Suprapubic skin (tissue), 3 donors: ENCODE measurements at regions not wholly inside any gene's neighbourhood (a gene's known extent, or its start where the extent isn't known, plus 50 kb on each side); places are given as distances from the start of the nearest gene placed in this dataset.

Experiments
- EP300 ChIP-seq: sonication (generic); formaldehyde crosslinking; IDR thresholded peaks from one replicate; pipeline ENCODE4 v1.6.1; 2017; ENCODE audit warnings: antibody characterized with exemption
- TF ChIP-seq, protein P1 (sequence below), 2 donors: fragments of 200-600 bp in 1 of 2; fragments of 450-650 bp in 1 of 2; sonication (generic) in 1 of 2; IDR thresholded peaks; one replicate each; pipeline ENCODE4 v1.5.1; 2016 to 2019; ENCODE audit warnings: antibody characterized with exemption in 2 of 2, mild to moderate bottlenecking in 1 of 2, moderate library complexity in 1 of 2

DNA sequence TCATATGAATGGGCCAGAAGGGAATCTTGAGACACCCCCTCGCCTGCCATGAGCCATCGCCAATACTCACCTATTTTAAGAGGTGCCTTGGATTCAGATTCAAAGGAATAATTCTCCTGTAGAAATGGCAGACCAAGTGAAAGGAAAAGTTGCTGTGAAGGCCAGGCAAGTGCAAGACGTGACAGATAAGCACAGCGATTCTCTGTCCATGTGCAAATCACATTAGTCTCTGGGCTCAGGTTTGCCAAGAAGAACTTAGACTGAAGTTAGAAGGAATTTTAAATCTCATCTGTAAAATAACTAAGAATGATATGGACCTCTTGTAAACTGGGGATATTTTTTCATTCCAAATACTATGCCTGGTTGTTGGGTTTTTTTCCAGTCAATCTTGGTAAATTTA is 173.6 kb downstream of the UACA start:
- TF ChIP-seq, protein P1, sequence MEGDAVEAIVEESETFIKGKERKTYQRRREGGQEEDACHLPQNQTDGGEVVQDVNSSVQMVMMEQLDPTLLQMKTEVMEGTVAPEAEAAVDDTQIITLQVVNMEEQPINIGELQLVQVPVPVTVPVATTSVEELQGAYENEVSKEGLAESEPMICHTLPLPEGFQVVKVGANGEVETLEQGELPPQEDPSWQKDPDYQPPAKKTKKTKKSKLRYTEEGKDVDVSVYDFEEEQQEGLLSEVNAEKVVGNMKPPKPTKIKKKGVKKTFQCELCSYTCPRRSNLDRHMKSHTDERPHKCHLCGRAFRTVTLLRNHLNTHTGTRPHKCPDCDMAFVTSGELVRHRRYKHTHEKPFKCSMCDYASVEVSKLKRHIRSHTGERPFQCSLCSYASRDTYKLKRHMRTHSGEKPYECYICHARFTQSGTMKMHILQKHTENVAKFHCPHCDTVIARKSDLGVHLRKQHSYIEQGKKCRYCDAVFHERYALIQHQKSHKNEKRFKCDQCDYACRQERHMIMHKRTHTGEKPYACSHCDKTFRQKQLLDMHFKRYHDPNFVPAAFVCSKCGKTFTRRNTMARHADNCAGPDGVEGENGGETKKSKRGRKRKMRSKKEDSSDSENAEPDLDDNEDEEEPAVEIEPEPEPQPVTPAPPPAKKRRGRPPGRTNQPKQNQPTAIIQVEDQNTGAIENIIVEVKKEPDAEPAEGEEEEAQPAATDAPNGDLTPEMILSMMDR (IDR thresholded peaks at IDR 0.05): no peak
- TF ChIP-seq EP300: no peak
